Panc1 (cell line): ENCODE measurements at regions not wholly inside any gene's neighbourhood (a gene's known extent, or its start where the extent isn't known, plus 50 kb on each side); places are given as distances from the start of the nearest gene placed in this dataset.

Experiments
- ATAC-seq: fragments of 200-7000 bp; cut with Tn5 transposase; 2 replicates; pipeline ENCODE4 v1.9.1; 2020; ENCODE audit warnings: mild to moderate bottlenecking, moderate library complexity
- BruUV-seq: library from RNA; stranded (reverse); fragments of 400-500 nt; replicated peaks from 2 replicates; lab custom pipeline; 2021; lab: Mats Ljungman, UMichigan
- CTCF ChIA-PET: fragments of 300-600 bp; sonication (Branson Sonifier 250); formaldehyde crosslinking; loops from one replicate; lab custom pipeline; 2022; ENCODE audit warnings: antibody characterized with exemption; lab: Charles Lee
- POLR2A ChIA-PET: fragments of 300-600 bp; sonication (Branson Sonifier 250); formaldehyde crosslinking; loops from one replicate; lab custom pipeline; 2022; ENCODE audit warnings: antibody characterized with exemption; lab: Charles Lee
- DNase-seq: peaks from one replicate; pipeline ENCODE4 v3.0.0-alpha.2; 2010; ENCODE audit warnings: low read depth, low spot score
- H3K27ac ChIP-seq: 2 replicates; pipeline ENCODE4 v1.5.1; 2011; ENCODE audit warnings: mild to moderate bottlenecking, low read length, inconsistent platforms
- H3K27me3 ChIP-seq: fragments of 200-500 bp; sonication (Bioruptor generic); 2 replicates; pipeline ENCODE4 v1.6.0; 2014; ENCODE audit warnings: low read length, inconsistent platforms; ENCODE audit not compliant: control insufficient read depth, insufficient read depth
- H3K36me3 ChIP-seq: fragments of 200-500 bp; sonication (Bioruptor generic); 2 replicates; pipeline ENCODE4 v1.5.1; 2014; ENCODE audit warnings: inconsistent platforms, mild to moderate bottlenecking, low read length, moderate library complexity; ENCODE audit not compliant: control insufficient read depth, insufficient read depth
- H3K4me1 ChIP-seq: 2 replicates; pipeline ENCODE4 v1.5.1; 2011; ENCODE audit warnings: inconsistent platforms, mild to moderate bottlenecking, low read length, moderate library complexity; ENCODE audit not compliant: control insufficient read depth, insufficient read depth
- H3K4me3 ChIP-seq, 2 experiments: 2 replicates each; pipeline ENCODE4 v1.5.1; 2011 to 2012; ENCODE audit warnings: low read depth in 2 of 2, low read length in 2 of 2, mild to moderate bottlenecking in 2 of 2, inconsistent platforms in 1 of 2, moderate library complexity in 1 of 2
- H3K9me3 ChIP-seq: fragments of 200-500 bp; sonication (Bioruptor generic); 2 replicates; pipeline ENCODE4 v1.5.1; 2014; ENCODE audit warnings: low read depth, mild to moderate bottlenecking, inconsistent platforms, low read length, moderate library complexity; ENCODE audit not compliant: control insufficient read depth, insufficient read depth
- CTCF ChIP-seq: fragments of 450-650 bp; IDR thresholded peaks from 2 replicates; pipeline ENCODE4 v1.5.1; 2017; ENCODE audit warnings: mild to moderate bottlenecking
- POLR2AphosphoS5 ChIP-seq: IDR thresholded peaks from 2 replicates; pipeline ENCODE4 v1.6.1; 2012; ENCODE audit warnings: mild to moderate bottlenecking, low read depth, low read length, moderate library complexity
- REST ChIP-seq, 2 experiments: IDR thresholded peaks; 2 replicates each; pipeline ENCODE4 v1.6.1; 2011 to 2012; ENCODE audit warnings: low read depth in 2 of 2, control low read depth in 1 of 2, low read length in 1 of 2, mild to moderate bottlenecking in 1 of 2, moderate library complexity in 1 of 2; ENCODE audit not compliant: insufficient read depth in 1 of 2
- SIN3A ChIP-seq: IDR thresholded peaks from 2 replicates; pipeline ENCODE4 v1.6.1; 2012; ENCODE audit warnings: low read depth, mild to moderate bottlenecking, low read length, moderate library complexity, borderline replicate concordance; ENCODE audit not compliant: insufficient read depth
- TCF7L2 ChIP-seq: IDR thresholded peaks from 2 replicates; pipeline ENCODE4 v1.6.1; 2011; ENCODE audit warnings: mild to moderate bottlenecking, low read depth, low read length, inconsistent platforms
- in situ Hi-C: cut with HindIII; loops from 2 replicates; pipeline ENCODE4 v1.10.0; 2016; ENCODE audit warnings: low sequenced_read_pairs, low pct_unique_long_range_greater_than_20kb
- intact Hi-C: fragments of 100-400 bp; cut with micrococcal nuclease; formaldehyde crosslinking; loops from one replicate; pipeline ENCODE4 v1.10.0; 2022; ENCODE audit not compliant: unreplicated experiment

GRCh38 chr10:5585517-5586206 is 60.9 kb downstream of the CALML3 start:
- no peaks in the 10 kb centered on the region for H3K36me3 ChIP-seq
- CTCF ChIA-PET, result no interaction called here
- POLR2A ChIA-PET, result no interaction called here
- no peak for ATAC-seq
- H3K4me1 ChIP-seq, result peaks cover 3% of the 10 kb centered on the region; the same call in 1 of the 2 replicates
- no peak overlapping the region for H3K4me3 ChIP-seq
- no peaks in the 10 kb centered on the region for H3K9me3 ChIP-seq
- no peak for DNase-seq
- H3K27me3 ChIP-seq, result no peaks in the 10 kb centered on the region
- no TSS peak for BruUV-seq
- TF ChIP-seq REST (IDR thresholded peaks at IDR 0.05; ENCODE audit: insufficient read depth in 1 of 2, low read depth in 2 of 2, low read length in 1 of 2), result no peak
- TF ChIP-seq POLR2AphosphoS5, result no peak
- TF ChIP-seq CTCF, result no peak
- TF ChIP-seq TCF7L2, result no peak
- TF ChIP-seq SIN3A, result no peak
- intact Hi-C loops (no loop called here), in situ Hi-C loops (no loop called here)
- H3K27ac ChIP-seq, result no peak overlapping the region

- no TSS peak for BruUV-seq
- Histone ChIP-seq H3K4me1 (peaks cover 3% of the 10 kb centered on the region; the same call in 1 of the 2 replicates), H3K36me3 (no peaks in the 10 kb centered on the region), H3K9me3 (no peaks in the 10 kb centered on the region), H3K4me3 (no peak overlapping the region), H3K27ac (no peak overlapping the region), H3K27me3 (no peaks in the 10 kb centered on the region)
- in situ Hi-C loops, result no loop called here
- no peak for TF ChIP-seq POLR2AphosphoS5
- no peak for TF ChIP-seq SIN3A
- ChIA-PET CTCF (no interaction called here), POLR2A (no interaction called here)
- no peak for DNase-seq
- intact Hi-C loops, result no loop called here
- ATAC-seq, result no peak
Measured at GRCh38 chr10:5587151-5588079, 62.7 kb downstream of the CALML3 start.
